ENCODE measurements at regions not wholly inside any gene's neighbourhood (a gene's known extent, or its start where the extent isn't known, plus 50 kb on each side); places are given as distances from the start of the nearest gene placed in this dataset.

DNA sequence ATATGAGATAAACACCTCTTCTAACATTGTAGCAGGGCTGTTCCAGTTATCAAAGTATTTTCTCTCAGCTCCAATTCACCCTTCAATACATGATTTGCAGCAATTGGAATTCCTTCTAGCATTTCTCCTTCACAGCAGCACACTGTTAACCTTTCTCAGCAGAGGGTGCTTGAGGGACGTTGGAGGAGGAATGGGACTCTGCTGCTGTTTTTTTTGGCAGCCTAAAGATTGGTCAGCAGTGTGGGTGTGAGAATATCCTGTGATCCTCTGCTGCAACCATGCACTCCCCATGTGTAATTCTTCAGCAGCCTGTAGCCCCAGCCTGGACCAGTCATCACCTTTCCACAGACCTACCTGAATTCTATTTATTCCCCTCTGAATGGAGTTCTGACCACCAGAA, 1708.9 kb upstream of the CELF4 start:
- H3K36me3 ChIP-seq (ENCODE audit: control insufficient read depth in 4 of 4, insufficient read depth in 3 of 4, low read depth in 1 of 4, low read length in 3 of 4), result no peaks in the 10 kb centered on the region
- H3K9me3 ChIP-seq (ENCODE audit: control insufficient read depth in 4 of 4, low read length in 3 of 4), result no peaks in the 10 kb centered on the region
- H3K27me3 ChIP-seq (ENCODE audit: control insufficient read depth in 4 of 4, insufficient read depth in 4 of 4, low read length in 3 of 4), result no peaks in the 10 kb centered on the region
- TF ChIP-seq, protein P1, sequence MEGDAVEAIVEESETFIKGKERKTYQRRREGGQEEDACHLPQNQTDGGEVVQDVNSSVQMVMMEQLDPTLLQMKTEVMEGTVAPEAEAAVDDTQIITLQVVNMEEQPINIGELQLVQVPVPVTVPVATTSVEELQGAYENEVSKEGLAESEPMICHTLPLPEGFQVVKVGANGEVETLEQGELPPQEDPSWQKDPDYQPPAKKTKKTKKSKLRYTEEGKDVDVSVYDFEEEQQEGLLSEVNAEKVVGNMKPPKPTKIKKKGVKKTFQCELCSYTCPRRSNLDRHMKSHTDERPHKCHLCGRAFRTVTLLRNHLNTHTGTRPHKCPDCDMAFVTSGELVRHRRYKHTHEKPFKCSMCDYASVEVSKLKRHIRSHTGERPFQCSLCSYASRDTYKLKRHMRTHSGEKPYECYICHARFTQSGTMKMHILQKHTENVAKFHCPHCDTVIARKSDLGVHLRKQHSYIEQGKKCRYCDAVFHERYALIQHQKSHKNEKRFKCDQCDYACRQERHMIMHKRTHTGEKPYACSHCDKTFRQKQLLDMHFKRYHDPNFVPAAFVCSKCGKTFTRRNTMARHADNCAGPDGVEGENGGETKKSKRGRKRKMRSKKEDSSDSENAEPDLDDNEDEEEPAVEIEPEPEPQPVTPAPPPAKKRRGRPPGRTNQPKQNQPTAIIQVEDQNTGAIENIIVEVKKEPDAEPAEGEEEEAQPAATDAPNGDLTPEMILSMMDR (IDR thresholded peaks at IDR 0.05; ENCODE audit: low read depth, low read length, missing input control), result no peak
- TF ChIP-seq RXRA (IDR thresholded peaks at IDR 0.05) (no peak), GABPA (IDR thresholded peaks at IDR 0.05 in 1 of 2, conservative IDR thresholded peaks at IDR 0.05 in 1 of 2) (no peak), RAD21 (IDR thresholded peaks at IDR 0.05) (no peak), JUND (IDR thresholded peaks at IDR 0.05) (no peak), TAF1 (conservative IDR thresholded peaks at IDR 0.05) (no peak), NR2F2 (IDR thresholded peaks at IDR 0.05) (no peak), YY1 (IDR thresholded peaks at IDR 0.05) (no peak), HNF4A (conservative IDR thresholded peaks at IDR 0.05) (no peak), EGR1 (IDR thresholded peaks at IDR 0.05; ENCODE audit: low read depth in 2 of 2) (no peak), HNF4G (IDR thresholded peaks at IDR 0.05) (no peak), FOXA1 (IDR thresholded peaks at IDR 0.05) (no peak), FOXA2 (IDR thresholded peaks at IDR 0.05) (no peak), SP1 (IDR thresholded peaks at IDR 0.05) (no peak)
- TF ChIP-seq, protein P2, sequence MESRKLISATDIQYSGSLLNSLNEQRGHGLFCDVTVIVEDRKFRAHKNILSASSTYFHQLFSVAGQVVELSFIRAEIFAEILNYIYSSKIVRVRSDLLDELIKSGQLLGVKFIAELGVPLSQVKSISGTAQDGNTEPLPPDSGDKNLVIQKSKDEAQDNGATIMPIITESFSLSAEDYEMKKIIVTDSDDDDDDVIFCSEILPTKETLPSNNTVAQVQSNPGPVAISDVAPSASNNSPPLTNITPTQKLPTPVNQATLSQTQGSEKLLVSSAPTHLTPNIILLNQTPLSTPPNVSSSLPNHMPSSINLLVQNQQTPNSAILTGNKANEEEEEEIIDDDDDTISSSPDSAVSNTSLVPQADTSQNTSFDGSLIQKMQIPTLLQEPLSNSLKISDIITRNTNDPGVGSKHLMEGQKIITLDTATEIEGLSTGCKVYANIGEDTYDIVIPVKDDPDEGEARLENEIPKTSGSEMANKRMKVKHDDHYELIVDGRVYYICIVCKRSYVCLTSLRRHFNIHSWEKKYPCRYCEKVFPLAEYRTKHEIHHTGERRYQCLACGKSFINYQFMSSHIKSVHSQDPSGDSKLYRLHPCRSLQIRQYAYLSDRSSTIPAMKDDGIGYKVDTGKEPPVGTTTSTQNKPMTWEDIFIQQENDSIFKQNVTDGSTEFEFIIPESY (IDR thresholded peaks at IDR 0.05), result no peak
- TF ChIP-seq, protein P3, sequence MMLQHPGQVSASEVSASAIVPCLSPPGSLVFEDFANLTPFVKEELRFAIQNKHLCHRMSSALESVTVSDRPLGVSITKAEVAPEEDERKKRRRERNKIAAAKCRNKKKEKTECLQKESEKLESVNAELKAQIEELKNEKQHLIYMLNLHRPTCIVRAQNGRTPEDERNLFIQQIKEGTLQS (IDR thresholded peaks at IDR 0.05), result no peak
- TF ChIP-seq, protein P4, sequence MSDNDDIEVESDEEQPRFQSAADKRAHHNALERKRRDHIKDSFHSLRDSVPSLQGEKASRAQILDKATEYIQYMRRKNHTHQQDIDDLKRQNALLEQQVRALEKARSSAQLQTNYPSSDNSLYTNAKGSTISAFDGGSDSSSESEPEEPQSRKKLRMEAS (IDR thresholded peaks at IDR 0.05), result no peak
- TF ChIP-seq, protein P5, sequence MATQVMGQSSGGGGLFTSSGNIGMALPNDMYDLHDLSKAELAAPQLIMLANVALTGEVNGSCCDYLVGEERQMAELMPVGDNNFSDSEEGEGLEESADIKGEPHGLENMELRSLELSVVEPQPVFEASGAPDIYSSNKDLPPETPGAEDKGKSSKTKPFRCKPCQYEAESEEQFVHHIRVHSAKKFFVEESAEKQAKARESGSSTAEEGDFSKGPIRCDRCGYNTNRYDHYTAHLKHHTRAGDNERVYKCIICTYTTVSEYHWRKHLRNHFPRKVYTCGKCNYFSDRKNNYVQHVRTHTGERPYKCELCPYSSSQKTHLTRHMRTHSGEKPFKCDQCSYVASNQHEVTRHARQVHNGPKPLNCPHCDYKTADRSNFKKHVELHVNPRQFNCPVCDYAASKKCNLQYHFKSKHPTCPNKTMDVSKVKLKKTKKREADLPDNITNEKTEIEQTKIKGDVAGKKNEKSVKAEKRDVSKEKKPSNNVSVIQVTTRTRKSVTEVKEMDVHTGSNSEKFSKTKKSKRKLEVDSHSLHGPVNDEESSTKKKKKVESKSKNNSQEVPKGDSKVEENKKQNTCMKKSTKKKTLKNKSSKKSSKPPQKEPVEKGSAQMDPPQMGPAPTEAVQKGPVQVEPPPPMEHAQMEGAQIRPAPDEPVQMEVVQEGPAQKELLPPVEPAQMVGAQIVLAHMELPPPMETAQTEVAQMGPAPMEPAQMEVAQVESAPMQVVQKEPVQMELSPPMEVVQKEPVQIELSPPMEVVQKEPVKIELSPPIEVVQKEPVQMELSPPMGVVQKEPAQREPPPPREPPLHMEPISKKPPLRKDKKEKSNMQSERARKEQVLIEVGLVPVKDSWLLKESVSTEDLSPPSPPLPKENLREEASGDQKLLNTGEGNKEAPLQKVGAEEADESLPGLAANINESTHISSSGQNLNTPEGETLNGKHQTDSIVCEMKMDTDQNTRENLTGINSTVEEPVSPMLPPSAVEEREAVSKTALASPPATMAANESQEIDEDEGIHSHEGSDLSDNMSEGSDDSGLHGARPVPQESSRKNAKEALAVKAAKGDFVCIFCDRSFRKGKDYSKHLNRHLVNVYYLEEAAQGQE (IDR thresholded peaks at IDR 0.05), result no peak
- H3K4me1 ChIP-seq (ENCODE audit: control insufficient read depth in 4 of 4, insufficient read depth in 4 of 4, low read length in 3 of 4), result no peaks in the 10 kb centered on the region
- no peak overlapping the region for H3K9ac ChIP-seq (ENCODE audit: low read depth in 1 of 2, low read length in 2 of 2)
- WGBS, result 31% methylated on average over 1 of the region's 1 CpG
- DNase-seq (ENCODE audit: low spot score), result no peak
- no peak overlapping the region for H3K27ac ChIP-seq (ENCODE audit: low read depth in 1 of 2, low read length in 2 of 2)
- no peak overlapping the region for H3K4me3 ChIP-seq (ENCODE audit: low read depth in 1 of 3, low read length in 3 of 3)

Measured in liver (tissue), 8 donors.